Adrenal gland (tissue), 5 donors: ENCODE measurements at regions not wholly inside any gene's neighbourhood (a gene's known extent, or its start where the extent isn't known, plus 50 kb on each side); places are given as distances from the start of the nearest gene placed in this dataset.

Experiments used
- CTCF ChIP-seq, 6 experiments: fragments of 450-650 bp in 4 of 6; fragments of 200-600 bp in 2 of 6; sonication (generic) in 1 of 6; IDR thresholded peaks; 1 replicate in 5 of 6; 2 replicates in 1 of 6; pipeline versions ENCODE4 v1.5.1 to v1.8.0; 2016 to 2021; ENCODE audit warnings: antibody characterized with exemption in 6 of 6, mild to moderate bottlenecking in 2 of 6, moderate library complexity in 1 of 6
- POLR2A ChIP-seq, 2 donors: fragments of 450-650 bp; IDR thresholded peaks; one replicate each; pipeline ENCODE4 v1.6.1; 2017; ENCODE audit warnings: antibody characterized with exemption in 2 of 2, mild to moderate bottlenecking in 2 of 2, moderate library complexity in 1 of 2
- donor health status: DM: no; HTN: no; CAD: no.

GRCh38 chr7:156002362-156003066, 190.3 kb upstream of the SHH start:
- no peak for TF ChIP-seq CTCF (IDR thresholded peaks at IDR 0.05)
- no peak for TF ChIP-seq POLR2A (IDR thresholded peaks at IDR 0.05)
